Mucosa of rectum (tissue), 2 donors: ENCODE measurements at regions not wholly inside any gene's neighbourhood (a gene's known extent, or its start where the extent isn't known, plus 50 kb on each side); places are given as distances from the start of the nearest gene placed in this dataset.

Experiments
- H3K27ac ChIP-seq, 2 donors: one replicate each; pipeline ENCODE4 v1.7.0; 2013; ENCODE audit warnings: inconsistent platforms in 2 of 2, low read depth in 2 of 2, low read length in 2 of 2
- H3K27me3 ChIP-seq, 2 donors: one replicate each; pipeline ENCODE4 v1.7.0; 2013; ENCODE audit warnings: low read length in 2 of 2; ENCODE audit not compliant: control insufficient read depth in 2 of 2, insufficient read depth in 2 of 2
- H3K36me3 ChIP-seq, 2 donors: one replicate each; pipeline ENCODE4 v1.7.0; 2013; ENCODE audit warnings: low read length in 2 of 2; ENCODE audit not compliant: control insufficient read depth in 2 of 2, insufficient read depth in 2 of 2
- H3K4me1 ChIP-seq, 2 donors: one replicate each; pipeline ENCODE4 v1.7.0; 2013; ENCODE audit warnings: low read length in 2 of 2, mild to moderate bottlenecking in 1 of 2; ENCODE audit not compliant: control insufficient read depth in 2 of 2, insufficient read depth in 2 of 2
- H3K4me3 ChIP-seq, 2 donors: one replicate each; pipeline ENCODE4 v1.7.0; 2013; ENCODE audit warnings: low read length in 2 of 2
- H3K9ac ChIP-seq, 2 donors: one replicate each; pipeline ENCODE4 v1.7.0; 2013; ENCODE audit warnings: low read length in 2 of 2, low read depth in 1 of 2, mild to moderate bottlenecking in 1 of 2
- H3K9me3 ChIP-seq, 2 donors: one replicate each; pipeline ENCODE4 v1.7.0; 2013; ENCODE audit warnings: low read length in 2 of 2; ENCODE audit not compliant: control insufficient read depth in 2 of 2
- donor health status: healthy.
- donor health status: Normal muscosa, but diverticular disease.

DNA sequence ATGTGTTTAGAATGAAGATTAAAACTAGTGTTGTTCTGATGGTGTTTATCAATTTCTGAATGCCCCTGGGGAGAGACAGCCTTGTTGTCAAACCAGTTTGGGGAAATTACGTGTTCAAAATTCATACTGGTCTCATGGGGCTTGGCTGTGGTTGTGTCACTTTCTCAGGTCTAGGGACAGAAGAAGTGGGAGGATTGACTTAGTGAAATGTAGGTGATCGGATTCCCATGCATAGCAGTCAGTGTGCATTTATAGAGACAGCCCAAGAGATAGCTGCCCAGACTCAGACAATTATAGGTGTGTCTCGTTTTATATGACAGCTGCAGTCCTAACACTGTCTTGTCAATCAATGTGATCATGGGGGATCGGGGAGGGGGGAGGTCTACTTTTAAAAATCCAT lies 94.4 kb upstream of the CLCN4 start:
- no peak overlapping the region for H3K27ac ChIP-seq
- no peaks in the 10 kb centered on the region for H3K4me1 ChIP-seq
- H3K4me3 ChIP-seq: no peak overlapping the region
- no peaks in the 10 kb centered on the region for H3K27me3 ChIP-seq
- H3K9me3 ChIP-seq: no peaks in the 10 kb centered on the region
- no peak overlapping the region for H3K9ac ChIP-seq
- H3K36me3 ChIP-seq: peaks cover 0 to 1% of the 10 kb centered on the region in 2 donors

DNA sequence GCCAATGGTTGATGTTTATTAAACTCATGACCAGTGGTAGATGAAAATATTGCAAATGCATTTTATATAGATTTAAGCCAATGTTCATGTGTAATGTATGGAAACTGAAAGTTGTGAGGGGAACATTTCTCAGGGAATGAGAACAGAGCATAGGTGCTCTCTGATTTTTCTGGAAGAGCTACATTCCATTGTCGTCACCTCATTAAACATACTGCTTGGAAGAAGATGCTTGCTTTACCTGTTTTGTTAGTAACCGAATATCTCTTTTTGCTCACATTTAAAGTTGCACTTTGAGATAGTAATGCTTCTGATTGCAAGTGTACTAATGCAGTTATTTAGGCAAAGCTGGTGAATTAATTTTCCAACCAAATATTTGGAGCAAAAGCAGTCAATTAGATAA lies 93.8 kb upstream of the CLCN4 start:
- Histone ChIP-seq H3K27me3 (no peaks in the 10 kb centered on the region), H3K9ac (no peak overlapping the region), H3K4me1 (no peaks in the 10 kb centered on the region), H3K9me3 (no peaks in the 10 kb centered on the region), H3K27ac (no peak overlapping the region), H3K4me3 (no peak overlapping the region), H3K36me3 (peaks cover 4 to 5% of the 10 kb centered on the region in 2 donors)

DNA sequence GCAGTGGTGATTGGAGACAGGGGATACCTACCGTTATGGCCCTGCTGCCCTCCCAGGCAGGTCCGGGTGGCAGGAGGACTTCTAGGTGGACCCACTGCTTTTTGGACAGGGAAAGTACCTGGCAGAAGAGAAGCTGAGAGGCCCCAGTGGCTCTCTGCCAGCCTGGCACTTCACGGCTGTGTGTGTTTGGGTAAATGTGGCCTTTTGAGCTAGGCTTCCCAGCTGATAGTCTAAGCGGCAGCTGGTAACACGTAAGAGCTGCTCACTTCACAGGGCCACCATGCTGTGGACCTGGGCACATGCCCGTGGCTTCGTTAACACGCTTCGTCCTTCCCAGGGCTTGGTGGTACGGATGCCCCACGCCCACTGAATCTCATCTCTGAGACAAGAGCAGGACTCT lies 92.0 kb upstream of the CLCN4 start:
- Histone ChIP-seq H3K27ac (no peak overlapping the region), H3K27me3 (no peaks in the 10 kb centered on the region), H3K9ac (no peak overlapping the region), H3K9me3 (no peaks in the 10 kb centered on the region), H3K36me3 (peaks cover 4 to 5% of the 10 kb centered on the region in 2 donors), H3K4me3 (no peak overlapping the region), H3K4me1 (no peaks in the 10 kb centered on the region)

DNA sequence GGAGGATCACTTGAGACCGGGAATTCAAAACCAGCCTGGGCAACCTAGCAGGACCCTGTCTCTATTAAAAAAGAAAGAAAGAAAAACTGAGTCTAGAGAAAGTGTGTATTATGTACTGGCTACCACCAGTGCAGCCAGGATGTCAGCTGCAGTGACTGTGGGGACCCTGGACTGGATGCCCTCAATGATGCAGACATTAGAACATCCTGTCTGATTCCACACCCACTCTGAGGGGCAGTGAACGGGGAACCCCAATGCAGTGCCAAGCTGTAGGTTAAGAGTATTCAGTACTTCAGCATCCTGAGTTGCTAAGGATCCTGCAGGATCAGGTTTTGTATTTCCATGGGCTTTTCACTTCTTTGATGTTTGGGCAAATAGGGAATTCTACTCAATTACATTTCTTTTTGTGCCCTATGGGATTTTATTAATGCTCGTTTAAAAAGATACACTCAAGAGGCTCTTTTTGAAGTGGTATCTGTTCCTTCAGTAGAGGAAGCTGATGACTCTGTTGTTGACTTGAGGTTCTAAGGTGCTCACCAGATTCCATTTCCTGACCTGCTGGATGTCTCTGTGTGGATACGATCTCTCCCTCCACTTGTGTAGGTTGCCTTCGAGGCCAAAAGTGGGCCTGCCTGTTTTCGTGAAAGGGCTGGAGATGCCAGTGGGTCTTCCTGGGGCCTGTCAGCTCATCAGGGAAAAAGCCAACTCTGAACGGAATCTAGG lies 85.9 kb upstream of the CLCN4 start:
- H3K27me3 ChIP-seq: no peaks in the 10 kb centered on the region
- no peaks in the 10 kb centered on the region for H3K4me1 ChIP-seq
- no peak overlapping the region for H3K9ac ChIP-seq
- peaks cover 4 to 5% of the 10 kb centered on the region in 2 donors for H3K36me3 ChIP-seq
- no peak overlapping the region for H3K4me3 ChIP-seq
- H3K27ac ChIP-seq: no peak overlapping the region
- H3K9me3 ChIP-seq: no peaks in the 10 kb centered on the region

DNA sequence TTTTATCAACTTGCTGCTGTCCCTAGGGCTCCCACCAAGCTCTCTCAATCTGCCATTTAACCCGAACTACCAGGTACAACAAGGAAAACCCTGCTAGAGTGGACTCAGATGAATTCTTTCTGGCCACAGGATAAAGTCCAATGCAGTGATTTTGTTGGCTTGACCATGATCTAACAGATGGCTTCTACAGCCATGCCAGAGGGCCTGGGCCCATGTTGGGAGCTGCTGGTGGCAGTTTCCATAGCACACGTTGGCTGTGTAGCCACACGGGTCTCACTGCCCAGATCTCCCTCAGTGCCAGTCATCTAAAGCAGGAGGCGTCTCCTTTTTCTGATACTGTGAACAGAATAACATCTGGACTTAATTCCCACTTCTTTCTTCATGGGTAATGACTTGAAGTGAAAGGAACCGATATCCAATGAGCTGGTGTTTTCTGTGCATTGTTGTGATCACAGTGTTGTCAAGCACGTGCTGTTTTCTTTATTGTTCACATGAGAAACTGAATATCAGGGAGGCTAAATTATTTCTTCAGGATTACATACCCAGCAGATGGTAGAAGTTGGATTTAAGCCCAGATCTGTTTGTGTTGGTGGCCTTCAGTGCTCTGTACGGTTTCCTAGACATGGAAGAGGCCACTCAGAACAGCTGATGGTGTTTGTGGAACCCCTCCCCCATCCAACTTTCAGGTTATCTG lies 85.2 kb upstream of the CLCN4 start:
- no peak overlapping the region for H3K4me3 ChIP-seq
- no peak overlapping the region for H3K27ac ChIP-seq
- H3K27me3 ChIP-seq: no peaks in the 10 kb centered on the region

DNA sequence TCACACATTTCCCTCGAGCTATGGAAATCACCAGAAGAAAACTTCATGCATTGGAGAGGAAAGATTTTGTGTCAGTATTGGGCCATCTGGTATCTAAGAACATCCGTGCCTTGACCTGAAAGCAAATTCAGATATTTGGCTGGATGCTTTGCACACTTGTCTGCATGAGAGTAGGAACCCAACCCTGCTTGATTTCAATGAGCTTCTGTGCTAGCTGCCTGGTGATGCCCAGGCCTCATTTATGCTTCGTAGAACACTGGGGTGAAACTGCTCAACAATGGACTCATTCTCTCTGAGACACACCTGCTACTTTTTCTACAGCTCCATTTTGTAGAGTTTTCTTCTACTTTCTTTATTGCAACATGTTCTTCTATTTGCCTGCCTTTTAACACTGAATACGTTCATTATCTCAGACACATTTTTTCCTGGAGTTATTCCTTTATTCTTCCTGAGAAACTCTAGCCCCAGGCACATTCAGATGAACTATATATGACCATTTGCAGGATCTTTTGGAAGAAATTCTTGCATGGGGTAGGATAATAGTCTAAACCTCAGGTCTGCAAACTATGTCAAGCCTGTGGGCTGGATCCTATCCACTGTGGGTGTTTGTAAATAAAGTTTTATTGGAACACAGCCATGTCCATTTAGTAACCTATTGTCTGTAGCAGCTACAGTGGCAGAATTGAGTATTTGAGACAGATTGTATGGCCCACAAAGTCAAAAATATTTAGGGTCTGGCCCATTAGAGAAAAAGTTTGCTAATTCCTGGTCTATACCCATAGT lies 83.8 kb upstream of the CLCN4 start:
- H3K36me3 ChIP-seq: no peaks in the 10 kb centered on the region
- no peak overlapping the region for H3K4me3 ChIP-seq
- no peak overlapping the region for H3K27ac ChIP-seq
- H3K27me3 ChIP-seq: no peaks in the 10 kb centered on the region
- no peaks in the 10 kb centered on the region for H3K4me1 ChIP-seq
- H3K9me3 ChIP-seq: no peaks in the 10 kb centered on the region
- no peak overlapping the region for H3K9ac ChIP-seq

More for the DNA sequence above, 85.2 kb upstream of the CLCN4 start:
- no peaks in the 10 kb centered on the region for H3K4me1 ChIP-seq
- H3K9me3 ChIP-seq: no peaks in the 10 kb centered on the region
- peaks cover 4 to 5% of the 10 kb centered on the region in 2 donors for H3K36me3 ChIP-seq
- H3K9ac ChIP-seq: no peak overlapping the region

DNA sequence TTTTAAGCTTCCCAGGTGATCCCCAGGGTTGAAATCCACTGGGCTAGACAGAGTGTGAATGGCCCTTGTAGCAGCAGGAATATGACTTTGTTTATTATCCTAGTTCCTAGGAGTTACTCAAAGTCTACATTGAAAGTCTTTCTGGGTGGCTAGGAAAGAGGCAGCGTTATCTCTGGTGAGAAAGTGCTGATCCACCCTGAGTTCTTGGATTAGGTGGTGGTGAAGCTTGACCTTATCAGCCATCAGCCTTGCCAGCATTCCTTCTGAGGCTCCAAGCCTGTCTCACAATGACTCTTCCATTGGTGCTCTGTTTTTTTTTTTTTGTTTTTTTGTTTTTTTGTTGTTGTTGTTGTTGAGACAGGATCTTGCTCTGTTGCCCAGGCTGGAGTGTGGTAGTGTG lies 83.1 kb upstream of the CLCN4 start:
- no peaks in the 10 kb centered on the region for H3K4me1 ChIP-seq
- no peak overlapping the region for H3K4me3 ChIP-seq
- H3K9me3 ChIP-seq: no peaks in the 10 kb centered on the region
- H3K9ac ChIP-seq: no peak overlapping the region
- peaks cover 0 to under 1% of the 10 kb centered on the region in 2 donors for H3K27me3 ChIP-seq
- H3K27ac ChIP-seq: no peak overlapping the region
- no peaks in the 10 kb centered on the region for H3K36me3 ChIP-seq

DNA sequence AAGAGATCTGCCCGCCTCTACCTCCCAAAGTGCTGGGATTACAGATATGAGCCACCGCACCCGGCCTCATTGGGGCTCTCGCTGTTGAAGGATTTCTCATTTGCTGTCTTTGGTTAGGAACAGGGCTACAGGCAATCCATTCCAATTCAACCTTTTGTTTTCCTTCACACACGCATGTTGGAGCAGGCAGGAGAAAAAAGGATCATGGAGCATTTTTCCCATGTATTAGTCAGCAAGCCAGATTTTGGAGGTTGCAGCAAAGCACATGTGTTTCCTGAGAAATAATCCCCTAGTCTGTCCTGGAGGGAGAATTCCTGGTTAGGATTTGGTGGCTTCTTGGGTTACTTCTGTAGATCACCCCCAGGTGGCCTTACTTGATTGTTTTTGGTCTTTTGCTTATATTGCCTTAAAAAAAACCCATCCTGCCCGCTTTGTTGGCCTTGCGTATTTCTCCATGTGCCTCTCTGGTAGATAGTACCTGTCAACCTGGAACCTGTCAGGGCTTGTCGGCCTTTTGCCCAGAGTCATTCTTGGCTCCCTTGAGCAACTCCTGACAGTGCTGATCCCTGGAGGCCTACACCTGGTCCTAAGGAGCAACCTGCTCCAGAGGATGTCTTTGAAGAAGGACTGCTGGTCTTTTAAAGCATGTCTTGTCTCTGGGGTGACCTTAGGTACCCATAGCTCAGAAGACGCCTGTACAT lies 82.4 kb upstream of the CLCN4 start:
- H3K27me3 ChIP-seq: peaks cover 0 to 2% of the 10 kb centered on the region in 2 donors
- no peaks in the 10 kb centered on the region for H3K9me3 ChIP-seq
- H3K4me3 ChIP-seq: no peak overlapping the region
- no peaks in the 10 kb centered on the region for H3K36me3 ChIP-seq
- H3K27ac ChIP-seq: no peak overlapping the region
- H3K4me1 ChIP-seq: no peaks in the 10 kb centered on the region
- H3K9ac ChIP-seq: no peak overlapping the region

DNA sequence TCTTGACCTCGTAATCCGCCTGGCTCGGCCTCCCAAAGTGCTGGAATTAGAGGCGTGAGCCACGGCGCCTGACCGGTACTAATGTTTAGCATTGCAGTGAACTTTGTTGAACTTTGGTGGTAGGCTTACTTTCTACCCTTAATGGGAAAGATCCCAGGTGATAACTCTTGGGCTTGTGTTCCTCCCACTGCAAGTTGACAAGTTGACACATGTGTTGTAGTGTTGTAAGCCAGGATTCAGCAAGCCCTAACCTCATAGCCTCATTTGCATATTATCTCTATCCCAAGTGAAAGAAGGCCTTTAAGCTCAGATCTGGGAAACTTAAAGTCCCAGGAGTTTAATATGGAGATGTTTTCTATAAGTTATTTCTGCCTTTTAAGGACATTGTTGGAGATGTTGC lies 80.0 kb upstream of the CLCN4 start:
- Histone ChIP-seq H3K4me3 (no peak overlapping the region), H3K9ac (no peak overlapping the region), H3K9me3 (no peaks in the 10 kb centered on the region), H3K4me1 (no peaks in the 10 kb centered on the region), H3K36me3 (no peaks in the 10 kb centered on the region), H3K27me3 (peaks cover 0 to 4% of the 10 kb centered on the region in 2 donors), H3K27ac (no peak overlapping the region)
